Kidney capillary endothelial cell (primary cell): ENCODE measurements at regions not wholly inside any gene's neighbourhood (a gene's known extent, or its start where the extent isn't known, plus 50 kb on each side); places are given as distances from the start of the nearest gene placed in this dataset.

ENCODE experiments used
- DNase-seq: peaks from one replicate; pipeline ENCODE4 v3.0.0-alpha.2; 2018; ENCODE audit warnings: low spot score

DNA sequence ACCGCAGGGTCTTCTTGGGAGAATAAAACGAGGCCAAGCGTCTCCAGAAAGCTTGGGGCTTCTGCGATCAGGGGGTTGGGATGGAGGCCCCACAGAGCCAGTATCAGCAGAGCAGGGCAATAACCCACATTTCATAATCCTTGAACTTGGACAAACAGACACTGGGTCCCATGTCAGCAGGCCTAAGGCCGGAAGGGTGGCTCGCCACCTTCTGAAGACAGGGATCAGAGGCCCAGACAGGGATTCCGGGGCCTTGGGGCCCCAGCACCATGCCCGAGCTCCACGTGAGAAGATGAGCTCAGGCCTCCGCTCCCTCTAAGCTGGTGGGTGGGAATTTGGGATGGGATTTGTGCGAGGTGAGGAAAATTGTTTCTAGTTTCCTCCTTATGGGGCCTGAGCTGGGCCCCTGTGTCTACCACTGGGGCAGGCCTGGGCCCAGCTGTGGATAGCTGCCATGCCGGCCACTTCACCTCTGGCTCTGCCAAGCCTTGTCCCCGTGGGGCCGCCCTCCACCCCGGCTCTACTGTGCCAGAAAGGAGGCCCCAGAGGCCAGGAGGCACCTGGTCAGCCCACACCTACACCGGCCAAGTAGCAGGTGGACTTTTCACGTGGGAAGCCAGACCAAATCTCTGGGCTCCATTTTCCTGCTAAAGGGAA, 67.2 kb upstream of the DLK1 start:
- DNase-seq, result no peak

DNA sequence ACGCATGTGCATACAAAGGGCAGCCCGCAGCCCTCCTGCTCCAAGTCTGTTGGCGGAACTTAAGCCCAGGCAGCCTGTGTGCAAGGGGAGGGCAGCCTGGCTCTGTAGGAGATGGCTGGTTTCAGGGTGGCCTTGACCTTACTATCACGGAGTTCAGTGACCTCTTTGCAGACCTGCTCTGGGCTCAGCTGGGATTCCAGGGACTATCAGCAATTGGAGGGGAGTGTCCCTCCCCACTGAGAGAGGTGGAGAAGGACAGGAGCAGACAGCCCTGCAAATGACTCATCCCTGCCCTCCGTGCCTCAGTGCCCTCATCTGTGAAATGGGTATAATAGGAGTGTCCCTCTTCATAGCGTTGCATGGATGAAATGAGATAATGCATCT, 66.2 kb upstream of the DLK1 start:
- no peak for DNase-seq

DNA sequence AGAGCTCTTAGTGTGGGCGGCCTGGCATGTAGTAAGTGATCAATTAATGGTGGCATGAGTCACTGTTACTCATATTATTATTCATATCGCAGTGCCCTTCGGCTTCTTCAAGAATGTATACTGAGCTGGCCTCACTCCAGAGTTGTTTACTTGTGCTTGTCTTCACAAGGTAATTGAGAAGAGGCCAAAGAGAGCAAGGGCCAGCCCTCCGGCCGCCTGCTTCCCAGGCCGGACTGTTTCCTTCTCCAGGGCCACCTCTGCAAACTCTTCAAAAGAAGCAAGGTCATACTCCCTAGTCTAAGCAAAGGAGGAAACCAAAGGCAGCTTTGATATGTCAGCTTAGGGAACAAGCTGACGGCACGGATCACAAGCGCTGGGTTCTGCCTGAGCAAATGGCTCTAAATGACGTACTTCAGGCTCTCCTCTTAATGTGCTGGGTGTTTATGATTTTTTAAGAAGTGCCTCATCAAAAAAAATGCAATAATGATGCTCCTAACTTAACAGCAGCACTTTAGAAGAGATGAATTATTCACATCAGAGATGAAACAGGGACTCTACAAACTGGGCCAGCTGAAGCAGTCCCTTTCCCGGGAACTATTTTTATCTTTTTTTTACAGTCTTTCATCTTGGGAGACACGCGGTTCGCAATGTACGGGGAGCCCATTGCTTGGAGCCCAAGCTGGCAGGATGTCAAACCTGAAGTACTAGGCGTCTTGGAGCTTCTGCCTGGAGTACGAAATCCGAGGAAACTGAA, 65.6 kb upstream of the DLK1 start:
- peak; percentile 31 for DNase-seq

DNA sequence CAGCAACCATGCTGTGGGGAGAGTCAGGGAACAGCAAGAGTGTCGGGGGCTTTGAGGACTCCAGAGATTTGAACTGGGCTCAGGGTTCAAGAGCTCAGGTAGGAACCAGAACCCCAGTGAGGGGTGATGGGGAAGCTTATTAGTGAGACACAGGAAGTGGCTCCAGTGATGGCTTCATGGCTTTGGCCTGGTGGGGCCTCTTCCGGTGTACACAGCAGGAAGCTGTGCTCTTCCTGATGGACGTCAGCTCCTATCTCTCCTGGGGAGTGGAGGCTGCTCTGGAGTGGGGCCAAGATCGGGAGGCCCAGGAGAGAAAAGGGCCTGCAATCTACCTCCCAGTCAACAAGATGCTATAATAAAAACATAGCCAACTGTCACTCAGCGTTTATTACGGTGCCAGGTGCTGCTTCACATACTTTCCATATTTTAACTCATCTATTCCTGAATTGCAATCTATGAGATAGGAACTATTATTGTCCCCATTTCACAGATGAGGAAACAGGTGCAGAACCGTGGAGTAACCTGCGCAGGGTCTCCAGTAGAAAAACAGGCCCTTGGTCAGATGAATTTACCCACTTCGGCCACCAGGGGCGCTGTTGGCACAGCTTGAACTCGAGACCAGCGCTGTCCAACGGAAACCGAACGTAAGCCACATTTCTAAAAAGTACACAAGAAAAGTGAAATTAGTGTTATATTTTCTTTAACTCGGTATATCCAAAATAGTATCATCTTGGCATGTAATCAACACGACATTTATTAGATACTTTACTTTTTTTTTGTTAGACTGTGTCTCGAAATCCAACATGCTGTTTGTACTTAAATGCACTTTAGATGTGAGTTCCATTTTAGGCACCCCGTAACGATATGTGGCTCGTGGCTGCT, 63.6 kb upstream of the DLK1 start:
- DNase-seq, result peak; percentile 64

DNA sequence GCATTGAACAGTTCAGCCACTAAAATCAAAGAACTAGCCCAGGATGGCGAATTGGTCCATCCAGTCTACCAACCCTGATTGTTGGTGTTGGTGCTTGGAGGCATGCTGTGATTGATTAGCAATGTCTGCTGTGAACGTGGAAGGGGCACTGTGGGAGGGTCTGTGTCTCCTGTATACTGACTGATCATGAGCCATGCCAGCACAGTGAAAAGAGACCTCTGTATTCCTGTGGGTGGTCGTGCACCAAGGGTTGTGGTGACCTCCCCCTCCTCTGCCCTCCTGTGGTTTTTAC, 63.0 kb upstream of the DLK1 start:
- DNase-seq, result no peak

DNA sequence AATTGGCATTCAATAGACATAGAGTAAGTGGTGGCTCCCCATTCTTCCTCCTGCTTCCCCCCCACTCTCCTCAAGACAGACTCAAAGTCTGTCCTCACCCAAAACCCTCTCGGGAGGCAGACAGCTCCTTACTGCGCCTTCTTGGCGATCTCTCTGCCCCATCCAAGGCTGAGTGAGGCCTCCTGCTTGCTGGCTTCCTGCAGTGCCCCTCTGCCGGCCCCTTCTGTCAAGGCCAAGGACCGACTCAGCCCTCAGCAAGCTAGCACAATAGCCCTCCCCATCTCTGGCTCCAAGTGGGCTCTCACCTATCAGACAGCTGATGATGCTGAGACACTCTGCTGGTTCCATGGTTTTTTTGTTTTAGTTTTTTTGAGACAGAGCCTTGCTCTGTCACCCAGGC, 62.5 kb upstream of the DLK1 start:
- DNase-seq, result no peak

DNA sequence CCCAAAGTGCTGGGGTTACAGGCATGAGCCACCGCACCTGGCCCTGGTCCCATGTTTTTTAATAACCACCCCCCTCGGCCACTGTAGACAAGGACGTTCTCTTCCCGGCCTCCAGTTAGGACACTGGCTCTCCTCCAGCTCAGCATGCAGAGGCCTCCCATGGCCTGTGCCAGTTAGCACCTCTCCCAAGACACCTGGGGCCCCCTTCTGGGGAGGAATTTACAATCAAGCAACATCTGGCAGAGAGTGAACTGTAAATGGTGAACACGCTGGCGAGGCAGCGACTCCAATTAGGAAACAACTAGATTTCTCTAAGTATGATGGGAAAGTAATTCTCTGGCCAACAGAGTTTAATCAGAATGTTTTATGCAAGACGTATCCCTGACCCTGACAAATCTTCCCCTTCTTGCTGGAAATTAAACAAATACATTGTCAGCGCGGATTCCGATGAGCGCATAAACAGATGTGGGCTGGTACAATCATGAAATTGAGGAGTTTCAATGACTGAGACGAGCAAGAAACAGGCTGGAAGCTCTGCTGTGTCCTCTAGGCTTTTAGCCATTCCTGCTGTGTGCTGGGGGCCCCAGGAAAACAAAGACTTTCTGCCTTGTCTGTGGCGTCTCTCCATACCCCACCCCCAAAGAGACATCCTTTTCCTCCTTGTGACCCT, 61.7 kb upstream of the DLK1 start:
- DNase-seq, result no peak

DNA sequence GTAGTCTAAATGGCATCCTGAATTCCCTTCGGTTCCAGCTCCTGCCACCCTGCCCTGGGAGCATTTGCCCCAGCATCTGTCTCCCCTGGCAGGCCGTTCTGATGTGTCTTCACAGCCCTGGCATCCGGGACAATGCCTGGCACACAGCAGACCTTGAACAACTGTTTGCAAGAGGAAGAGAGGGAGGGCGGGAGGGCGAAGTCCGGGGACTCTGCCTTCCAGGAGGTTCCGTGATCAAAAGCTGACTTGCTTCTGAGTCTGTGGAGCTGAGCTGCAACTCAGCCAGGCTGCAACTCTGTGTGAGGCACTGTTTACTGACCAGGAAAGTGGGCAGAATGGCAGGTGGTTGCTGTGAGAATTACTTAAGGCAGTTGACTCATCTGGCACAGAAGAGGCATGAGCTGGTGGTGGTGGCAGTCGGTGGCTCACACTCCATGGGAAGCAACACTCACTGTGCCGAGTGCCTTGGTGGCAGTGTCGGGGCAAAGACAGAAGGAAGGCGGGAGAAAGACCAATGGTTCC, 61.1 kb upstream of the DLK1 start:
- no peak for DNase-seq

DNA sequence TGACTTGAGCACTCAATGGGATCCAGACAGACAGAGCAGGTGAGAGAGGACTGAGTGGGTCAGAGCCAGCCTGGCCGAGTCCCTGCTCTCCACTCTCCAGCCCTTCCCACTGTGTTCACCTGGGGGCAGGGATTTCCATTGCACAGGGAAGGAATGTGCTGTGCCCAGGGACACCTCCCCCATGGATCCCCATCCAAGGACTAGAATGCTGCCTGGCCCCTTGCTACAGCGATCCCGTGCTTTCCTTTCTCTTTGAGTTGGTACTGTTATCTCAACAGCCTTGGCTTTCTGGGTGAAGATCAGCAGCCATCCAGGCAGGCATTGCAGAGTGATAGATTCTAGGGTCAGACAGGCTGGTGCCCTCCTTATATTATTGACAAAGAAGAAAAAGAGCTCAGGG, 60.3 kb upstream of the DLK1 start:
- no peak for DNase-seq

DNA sequence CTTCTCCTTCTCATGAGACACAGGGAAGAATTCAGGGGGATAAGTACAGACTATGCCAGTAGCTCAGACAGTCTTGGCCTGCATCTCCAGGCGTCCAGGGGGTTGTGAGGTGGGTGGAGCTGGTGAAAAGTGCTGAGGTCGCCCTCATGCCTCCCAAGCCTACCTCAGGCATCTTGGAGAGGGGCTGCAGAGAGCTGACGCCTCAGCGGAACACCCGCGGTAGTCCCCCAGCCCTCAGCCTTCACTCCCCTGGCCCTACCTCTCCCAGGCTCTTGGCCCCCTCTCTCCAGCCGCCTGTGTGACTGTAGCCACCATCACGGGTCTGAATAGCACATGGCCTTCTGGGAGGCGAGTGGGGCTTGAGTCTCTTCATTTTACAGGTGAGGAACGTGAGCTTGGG, 59.8 kb upstream of the DLK1 start:
- DNase-seq, result no peak

DNA sequence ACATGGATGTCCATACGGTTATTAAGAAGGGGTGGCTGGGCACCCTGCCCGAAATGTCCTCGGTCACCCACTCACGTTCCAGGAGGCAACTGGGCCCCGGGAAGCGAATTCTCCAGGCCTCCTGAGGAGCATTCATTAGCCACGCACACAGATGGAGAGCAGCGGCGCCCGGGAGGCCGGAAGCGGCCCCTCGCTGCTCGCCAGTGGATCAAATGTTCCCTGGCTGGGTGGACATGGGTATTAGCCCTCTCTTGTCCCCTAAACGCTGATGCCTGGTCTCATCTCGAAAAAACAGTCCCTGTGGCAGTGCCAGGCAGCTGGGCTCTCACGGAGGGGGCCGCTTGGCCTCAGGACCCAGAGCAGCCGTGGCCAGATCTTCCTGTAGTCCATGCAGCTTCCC, 59.0 kb upstream of the DLK1 start:
- no peak for DNase-seq

DNA sequence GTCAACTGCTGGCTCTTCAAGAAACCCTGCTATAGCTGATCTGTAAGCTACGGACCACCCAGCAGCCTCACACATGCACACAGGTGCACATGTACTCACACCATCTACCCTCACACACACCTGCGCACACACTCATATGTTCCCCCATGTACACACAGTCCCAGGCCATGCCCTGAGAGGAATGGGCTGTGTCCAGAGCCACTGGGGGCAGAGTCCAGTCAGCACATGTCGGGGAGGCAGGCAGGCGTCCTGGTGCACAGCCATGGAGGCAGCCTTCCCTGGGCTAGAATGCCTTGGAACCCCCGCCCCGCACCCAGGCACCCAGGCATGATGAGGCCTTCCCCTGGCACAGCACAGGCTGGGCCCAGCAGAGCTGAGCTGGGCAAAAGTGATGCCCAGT, 58.3 kb upstream of the DLK1 start:
- no peak for DNase-seq

DNA sequence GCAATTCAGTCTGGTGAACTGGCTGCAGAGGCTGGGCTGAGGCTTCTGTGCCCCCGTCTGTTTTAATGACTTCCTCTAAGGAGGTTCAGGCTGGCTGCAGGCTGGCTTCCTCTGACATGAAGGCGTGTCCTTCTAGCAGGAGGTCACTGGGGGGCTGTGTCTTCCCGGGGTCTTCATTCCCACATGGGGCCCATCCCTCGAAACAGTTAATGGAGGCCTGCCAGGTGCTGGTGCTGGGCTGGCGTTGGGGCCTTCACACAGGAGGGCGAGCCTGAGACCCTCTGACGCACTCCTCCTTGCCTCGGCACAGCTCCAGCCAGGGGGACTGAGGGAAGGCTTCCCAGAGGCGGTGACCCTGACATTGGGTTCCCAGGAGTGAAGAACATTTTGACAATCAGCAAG, 57.7 kb upstream of the DLK1 start:
- no peak for DNase-seq

DNA sequence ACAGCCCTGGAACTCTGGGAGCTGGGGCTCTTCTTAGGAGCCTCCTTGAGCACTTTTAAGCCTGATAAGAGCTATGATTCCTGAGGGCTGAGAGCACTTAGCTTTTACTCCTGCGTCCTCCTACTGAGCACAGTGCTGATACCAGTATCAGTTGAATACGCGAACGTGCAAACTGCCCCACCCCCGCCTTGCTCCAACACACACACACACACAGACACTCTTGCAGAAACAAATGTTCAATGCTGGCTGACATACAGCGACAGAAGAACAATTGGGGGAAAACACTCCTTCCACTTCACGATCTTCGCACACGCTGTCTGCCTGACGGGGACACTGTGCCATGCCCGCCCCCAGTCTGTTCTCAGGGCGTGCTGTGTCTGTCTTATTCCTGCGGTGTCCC, 57.2 kb upstream of the DLK1 start:
- DNase-seq, result no peak

DNA sequence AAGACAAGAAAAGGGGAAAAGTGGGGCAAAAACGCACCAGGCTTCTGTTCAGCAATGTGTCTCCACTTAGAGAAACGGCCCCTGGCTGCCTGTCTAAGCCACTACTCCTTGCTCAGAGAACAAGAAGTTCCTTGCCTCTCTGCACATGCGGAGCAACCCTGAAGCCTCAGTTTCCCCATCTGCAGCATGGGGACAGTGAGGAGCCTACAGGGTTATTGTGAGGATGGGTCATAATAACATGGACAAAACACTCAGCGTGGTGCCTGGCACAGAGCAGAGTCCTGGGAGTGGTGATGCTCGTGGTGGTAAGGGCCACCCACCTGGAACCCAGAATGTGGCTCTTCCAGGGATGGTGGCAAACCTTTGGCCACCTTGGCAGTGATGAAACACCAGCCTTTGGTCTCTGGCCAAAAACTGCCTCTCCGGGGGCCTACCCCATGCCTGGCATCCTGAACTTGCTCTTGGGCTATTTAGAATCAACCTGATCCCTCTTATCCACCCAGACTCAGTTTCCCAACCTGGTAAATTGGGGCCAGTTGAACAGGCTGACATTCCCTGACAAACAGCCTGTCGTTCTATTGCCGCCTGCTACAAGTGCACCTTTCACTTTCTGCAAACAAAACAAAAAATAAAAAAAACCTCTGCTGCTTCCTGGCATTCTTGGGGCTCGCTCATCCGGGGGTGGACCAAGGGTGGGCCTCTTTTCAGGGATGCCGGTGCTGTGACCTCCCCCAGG, 56.5 kb upstream of the DLK1 start:
- DNase-seq, result no peak

DNA sequence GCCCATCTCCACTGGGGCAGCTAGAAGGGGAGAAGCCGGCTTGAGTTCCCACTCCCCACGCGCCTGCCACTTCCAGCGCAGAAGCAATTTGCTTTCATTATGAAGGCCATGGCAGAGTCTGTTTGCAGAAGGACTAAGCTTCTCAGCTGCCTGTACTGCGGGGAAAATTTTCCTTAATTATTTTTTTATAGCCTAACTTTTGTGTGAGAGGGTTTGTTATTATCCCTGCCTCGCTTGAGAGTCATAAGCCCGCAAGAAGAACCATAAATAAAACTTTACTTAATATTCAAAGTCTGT, 56.0 kb upstream of the DLK1 start:
- DNase-seq, result no peak

DNA sequence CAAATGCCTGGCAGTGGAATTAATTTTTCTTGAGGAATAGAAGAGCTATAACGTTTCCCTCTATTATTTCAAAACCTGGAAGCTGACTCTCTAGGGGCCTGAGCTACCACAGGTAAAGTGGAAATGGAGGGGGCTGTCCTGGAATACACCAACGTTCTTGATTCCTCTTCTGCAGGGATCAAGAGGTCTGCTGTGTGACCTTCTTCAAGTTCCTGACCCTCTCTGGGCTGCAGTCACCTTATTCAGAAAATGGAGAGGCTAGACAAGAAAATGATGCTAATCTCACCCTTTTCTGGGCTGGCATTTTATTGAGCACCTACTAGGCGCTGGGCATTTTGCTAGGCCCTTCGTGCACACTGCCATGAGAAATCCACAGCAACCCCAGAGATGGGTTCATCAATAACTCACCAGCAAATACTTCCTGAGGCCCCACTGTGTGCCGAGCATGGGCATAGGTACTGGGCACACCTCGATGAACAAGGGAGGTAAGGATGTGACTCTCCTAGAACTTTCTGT, 55.2 kb upstream of the DLK1 start:
- DNase-seq, result no peak

DNA sequence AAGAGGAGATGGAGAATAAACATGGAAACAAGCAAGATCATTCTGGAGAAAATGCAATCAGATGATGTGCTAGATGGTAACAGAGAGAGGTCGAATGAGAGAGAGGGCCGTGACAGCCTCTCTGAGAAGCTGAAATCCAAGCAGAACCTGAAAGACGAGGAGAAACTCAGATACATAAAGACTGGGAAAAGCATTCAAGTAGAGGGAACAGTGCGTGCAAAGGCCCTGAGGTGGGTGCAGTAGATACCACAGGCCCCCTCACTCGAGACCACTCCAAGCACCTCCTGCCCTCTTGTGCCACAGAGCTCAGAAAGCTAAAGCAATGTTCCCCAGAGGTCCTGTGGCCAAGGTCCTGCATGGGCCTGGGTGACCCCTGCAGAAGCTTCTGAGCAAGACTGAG, 54.8 kb upstream of the DLK1 start:
- DNase-seq, result no peak

DNA sequence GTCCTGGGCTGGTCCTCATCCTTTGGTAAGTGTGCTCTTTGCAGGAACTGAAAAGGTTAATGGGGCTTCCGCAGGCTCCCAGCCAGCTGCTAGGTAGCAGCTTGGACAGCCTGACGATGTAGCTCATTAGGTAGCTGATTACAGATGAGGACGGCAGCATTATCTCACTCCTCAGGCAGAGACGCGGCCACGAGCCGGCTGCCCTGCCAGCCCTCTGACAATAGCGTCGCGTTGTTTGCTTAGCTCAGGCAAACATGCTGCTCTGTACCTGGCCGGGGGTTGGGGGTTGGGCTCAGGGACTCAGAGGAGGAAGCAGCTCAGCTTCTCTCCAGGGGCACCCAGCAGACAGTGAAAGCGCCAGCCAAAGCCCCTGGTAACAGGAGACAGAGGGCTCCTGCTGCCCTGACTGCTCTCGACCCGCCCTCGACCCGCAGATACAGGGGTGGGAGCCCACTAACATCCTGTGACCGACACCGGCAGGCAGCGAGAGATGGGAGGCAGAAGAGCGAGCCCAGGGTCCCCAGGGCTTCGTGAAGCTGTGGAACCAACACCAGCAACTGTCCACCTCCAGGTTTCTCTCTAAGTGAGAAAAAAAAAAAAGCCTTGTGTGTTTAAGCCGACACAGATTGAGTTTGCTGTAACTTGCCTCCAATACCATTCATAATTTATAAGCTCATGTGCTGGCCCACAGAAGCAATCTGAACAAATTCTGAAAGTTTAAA, 53.4 kb upstream of the DLK1 start:
- DNase-seq, result no peak

DNA sequence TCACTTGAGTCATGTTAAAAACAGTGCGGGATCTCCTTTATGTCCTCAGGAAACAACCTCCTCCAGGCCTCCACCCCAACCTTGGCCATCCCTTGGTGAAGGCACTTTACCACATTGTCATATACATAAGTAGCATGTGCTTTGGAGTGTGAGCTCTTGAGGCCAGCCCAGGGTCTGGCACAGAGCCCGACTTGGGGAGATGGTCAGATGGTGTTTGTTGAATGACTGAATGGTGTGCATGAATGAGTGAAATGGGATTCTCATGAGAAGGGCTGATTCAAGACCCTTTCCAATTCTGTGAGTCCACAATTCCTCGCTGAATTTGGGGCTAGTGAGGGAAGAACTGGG, 52.9 kb upstream of the DLK1 start:
- DNase-seq, result no peak

DNA sequence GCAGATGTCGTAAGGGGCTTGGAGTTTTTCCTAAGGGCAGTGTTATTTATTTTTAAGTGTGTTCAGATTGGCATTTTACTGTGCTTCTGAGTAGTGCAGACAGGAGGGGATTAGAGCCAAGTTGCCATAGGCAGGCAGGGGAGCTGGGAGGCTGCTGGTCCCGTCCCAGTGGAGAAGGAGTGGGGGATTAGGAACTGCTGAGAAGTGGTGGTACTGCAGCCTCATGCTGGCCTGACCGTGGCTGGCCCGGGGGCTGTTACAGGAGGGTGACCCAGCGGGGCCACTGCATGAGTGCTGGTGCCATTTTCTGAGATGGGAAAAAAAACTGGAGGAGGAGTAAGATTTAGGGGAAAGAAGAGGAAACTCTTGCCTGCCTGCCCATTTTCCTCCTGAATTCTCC, 52.3 kb upstream of the DLK1 start:
- DNase-seq, result no peak
